NCI-H128 (cell line): ENCODE measurements at regions not wholly inside any gene's neighbourhood (a gene's known extent, or its start where the extent isn't known, plus 50 kb on each side); places are given as distances from the start of the nearest gene placed in this dataset.
"Not testable (repeated sequence)": the region's sequence is repeated elsewhere in the genome, so short reads cannot be mapped to it uniquely, and the experiment has no call there.

Source experiments
- DNase-seq: peaks from one replicate; lab custom pipeline; 2025; ENCODE audit not compliant: unreplicated experiment; lab: John Stamatoyannopoulos, UW

- no peak for DNase-seq
Measured at GRCh38 chr3:87733671-87734367, 325.0 kb downstream of the CGGBP1 start.

- no peak for DNase-seq
Measured at GRCh38 chr3:87732294-87732693, 326.5 kb downstream of the CGGBP1 start.

DNA sequence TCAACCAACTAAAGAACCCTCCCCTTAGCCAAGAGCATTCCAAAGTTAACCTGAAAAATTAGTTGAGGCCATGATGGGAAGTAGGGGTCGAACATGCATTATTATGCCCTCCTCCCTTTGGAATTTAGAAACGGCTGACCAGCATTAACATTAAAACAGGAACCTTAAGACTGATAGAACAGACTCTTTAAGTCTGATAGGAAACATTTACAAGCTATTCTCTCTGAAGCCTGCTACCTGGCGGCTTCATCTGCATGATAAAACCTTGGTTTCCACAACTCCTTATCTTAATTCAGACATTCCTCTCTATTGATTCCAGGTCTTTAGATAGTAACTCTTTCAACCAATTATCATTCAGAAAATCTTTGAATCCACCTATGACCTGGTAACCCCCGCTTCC is 331.0 kb downstream of the CGGBP1 start:
- no peak for DNase-seq

- DNase-seq = no peak
Measured at GRCh38 chr3:87719060-87719459, 339.7 kb downstream of the CGGBP1 start.

DNA sequence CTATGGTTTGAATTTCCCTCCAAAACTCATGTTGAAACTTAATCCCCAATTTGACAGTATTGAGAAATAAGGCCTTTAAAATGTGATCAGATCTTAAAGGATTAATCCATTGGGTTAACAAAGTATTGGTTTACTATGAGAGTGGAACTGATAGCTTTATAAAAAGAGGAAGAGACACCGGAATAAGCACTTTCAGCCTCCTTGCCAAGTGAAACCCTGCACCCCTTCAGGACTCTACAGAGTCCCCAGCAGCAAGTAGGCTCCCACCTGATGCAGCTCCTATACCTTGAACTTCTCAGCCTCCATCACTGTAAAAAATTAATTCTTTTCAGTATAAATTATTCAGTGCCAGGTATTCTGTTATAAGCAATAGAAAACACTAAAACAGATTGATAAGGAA is 348.3 kb downstream of the CGGBP1 start:
- DNase-seq = no peak

DNA sequence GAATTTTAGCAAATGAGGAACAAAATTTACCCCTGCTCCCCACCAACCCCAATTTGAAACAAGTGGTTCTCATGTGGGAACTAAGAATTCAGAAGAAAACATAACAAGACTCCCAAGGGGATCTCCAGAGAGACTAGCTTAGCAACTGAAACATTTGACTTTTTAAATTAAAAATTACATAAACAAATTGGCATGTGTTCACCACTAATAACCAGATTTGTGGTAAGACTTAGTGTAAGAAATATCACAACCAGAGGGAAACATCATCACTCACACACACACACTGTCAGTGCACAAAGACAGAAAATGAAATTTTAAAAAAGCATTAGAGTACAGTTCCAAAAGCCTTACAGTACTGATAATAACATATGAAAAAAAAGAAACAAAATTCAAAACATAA is 348.8 kb downstream of the CGGBP1 start:
- DNase-seq = no peak

GRCh38 chr3:87706176-87706575 is 352.6 kb downstream of the CGGBP1 start:
- no peak for DNase-seq

DNA sequence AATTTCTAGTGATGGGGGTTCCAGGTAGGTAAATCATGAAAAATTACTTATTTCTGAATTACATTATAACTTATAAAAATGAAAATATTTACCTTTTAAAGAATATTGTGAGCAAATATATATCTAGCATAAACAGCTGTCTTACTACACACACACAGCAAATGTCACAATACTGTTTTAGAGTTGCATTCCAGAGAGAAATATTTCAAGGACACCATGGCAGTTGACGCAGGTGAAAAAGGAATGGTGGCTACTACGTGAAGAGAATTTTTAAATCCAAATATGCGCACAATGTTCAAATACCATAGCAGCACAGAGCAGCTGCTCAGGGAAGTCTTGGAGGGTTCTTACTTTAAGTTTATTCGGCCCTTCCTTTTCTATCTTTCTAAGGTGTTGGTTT is 356.2 kb downstream of the CGGBP1 start:
- no peak for DNase-seq

DNA sequence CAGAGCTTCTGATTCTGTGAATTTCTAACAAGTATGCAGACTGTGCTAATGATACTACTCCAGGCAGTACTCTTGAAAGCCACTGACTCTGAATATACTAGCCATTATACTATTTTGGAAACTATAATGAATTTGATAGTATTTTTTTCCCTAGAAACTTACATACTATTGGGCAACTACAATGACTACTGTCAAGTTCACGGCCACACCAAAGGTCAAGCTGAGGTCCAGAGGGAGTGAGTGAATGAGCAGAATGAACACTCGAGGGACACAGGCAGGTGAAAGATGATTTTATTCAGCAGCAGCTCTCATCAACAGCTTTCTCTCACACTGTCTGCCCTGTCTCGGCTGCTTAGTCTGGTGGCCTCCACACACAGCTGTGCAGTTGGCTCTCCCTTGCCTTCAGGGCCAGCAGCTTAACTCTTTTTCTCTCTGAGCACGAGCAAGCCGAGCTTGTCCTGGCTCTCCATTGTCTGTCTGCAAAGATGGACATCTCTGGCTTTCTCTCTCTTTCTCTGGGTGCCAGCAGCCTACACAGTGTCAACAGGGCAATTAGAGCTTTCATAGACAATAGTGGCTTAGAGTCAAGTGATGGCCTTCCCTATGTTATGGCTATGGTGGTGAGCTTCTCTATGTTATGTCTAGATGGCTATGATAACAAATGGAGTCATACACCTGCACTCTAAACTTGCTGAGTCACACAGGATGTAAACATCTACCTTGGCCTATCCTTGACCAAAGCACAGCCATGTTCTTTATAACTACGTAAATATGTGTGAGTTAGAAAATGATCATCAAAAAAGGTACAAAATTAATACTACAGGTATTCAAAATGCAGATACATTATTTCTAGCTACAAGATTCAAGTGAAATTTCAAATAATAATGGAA is 362.4 kb downstream of the CGGBP1 start:
- no peak for DNase-seq

GRCh38 chr3:87694678-87695077 is 364.1 kb downstream of the CGGBP1 start:
- DNase-seq = no peak

DNA sequence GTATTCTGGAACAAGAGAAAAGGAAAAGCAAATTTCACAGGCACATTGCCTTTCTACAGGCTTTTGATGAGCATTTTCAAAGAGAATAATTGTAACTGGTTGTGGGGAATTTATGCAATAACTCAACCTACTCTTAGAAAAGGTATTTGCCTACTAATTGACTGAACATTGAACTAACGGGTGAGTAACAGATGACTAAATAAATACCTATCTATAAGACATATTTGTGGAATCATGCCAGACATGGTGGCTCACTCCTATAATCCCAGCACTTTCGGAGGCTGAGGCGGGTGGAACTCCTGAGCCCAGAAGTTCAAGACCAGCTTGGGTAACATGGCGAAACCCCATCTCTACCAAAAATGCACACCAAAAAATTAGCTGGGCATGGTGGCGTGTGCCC is 367.7 kb downstream of the CGGBP1 start:
- no peak for DNase-seq

DNA sequence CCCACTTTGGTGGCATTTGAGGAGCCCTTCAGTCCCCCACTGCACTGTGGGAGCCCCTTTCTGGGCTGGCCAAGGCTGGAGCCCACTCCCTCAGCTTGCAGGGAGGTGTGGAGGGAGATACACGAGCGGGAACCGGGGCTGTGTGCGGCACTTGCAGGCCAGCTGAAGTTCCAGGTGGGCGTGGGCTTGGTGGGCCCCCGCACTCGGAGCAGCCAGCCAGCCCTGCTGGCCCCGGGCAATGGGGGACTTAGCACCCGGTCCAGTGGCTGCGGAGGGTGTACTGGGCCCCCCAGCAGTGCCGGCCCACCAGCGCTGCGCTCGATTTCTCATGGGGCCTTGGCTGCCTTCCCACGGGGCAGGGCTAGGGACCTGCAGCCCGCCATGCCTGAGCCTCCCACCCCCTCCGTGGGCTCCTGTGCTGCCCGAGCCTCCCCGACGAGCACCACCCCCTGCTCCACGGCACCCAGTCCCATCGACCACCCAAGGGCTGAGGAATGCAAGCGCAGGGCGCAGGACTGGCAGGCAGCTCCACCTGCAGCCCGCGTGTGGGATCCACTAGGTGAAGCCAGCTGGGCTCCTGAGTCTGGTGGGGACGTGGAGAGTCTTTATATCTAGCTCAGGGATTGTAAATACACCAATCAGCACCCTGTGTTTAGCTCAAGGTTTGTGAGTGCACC is 379.7 kb downstream of the CGGBP1 start:
- not testable (repeated sequence) for DNase-seq

- no peak for DNase-seq
Measured at GRCh38 chr3:87674397-87675161, 384.2 kb downstream of the CGGBP1 start.

DNA sequence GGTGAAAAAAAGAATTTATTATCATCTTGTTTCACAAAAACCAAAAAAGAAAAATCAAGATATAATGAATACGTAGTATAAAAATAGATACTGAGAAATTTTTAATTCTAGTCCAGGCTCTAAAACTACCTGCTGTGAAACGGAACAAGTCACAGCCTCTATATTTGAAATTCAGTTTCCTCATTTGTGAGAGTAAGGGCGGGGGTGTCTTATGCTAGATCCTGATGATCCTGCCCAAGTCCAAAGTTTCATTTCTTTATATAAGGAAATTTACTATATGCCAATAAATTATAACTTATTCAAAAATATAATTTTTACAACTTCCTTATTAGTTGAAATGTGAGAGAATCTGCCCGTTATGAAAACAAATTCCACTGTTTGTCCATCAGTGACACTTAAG is 385.7 kb downstream of the CGGBP1 start:
- DNase-seq = no peak

DNA sequence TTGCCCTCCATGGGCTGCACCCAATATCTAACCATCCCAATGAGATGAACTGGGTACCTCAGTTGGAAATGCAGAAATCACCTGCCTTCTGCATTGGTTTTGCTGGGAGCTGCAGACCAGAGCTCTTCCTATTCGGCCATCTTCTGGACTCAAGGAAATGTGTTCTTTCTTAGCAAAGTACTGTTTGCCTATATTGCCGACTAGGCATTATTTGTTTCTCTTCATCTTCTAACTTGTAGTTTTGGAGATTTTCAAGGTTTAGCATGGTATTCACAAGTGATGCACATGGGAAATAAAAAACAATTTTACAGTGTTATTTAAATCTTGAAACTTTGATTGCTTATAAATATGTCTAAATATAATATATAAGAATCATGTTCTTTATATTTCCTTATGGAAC is 377.8 kb upstream of the POU1F1 start:
- DNase-seq = no peak

DNA sequence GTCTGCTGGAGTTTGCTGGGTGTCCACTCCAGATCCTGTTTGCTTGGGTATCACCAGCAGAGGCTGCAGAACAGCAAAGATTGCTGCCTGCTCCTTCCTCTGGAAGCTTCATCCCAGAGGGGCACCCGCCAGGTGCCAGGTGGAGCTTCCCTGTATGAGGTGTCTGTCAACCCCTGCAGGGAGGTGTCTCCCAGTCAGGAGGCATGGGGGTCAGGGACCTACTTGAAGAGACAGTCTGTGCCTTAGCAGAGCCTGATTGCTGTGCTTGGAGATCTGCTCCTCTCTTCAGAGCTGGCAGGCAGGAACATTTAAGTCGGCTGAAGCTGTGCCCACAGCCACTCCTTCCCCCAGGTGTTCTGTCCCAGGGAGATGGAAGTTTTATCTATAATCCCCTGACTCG is 376.8 kb upstream of the POU1F1 start:
- DNase-seq = not testable (repeated sequence)

- no peak for DNase-seq
Measured at GRCh38 chr3:87634426-87634825, 358.0 kb upstream of the POU1F1 start.

- no peak for DNase-seq
Measured at GRCh38 chr3:87627316-87627715, 350.9 kb upstream of the POU1F1 start.

GRCh38 chr3:87626546-87626945 is 350.2 kb upstream of the POU1F1 start:
- no peak for DNase-seq

DNA sequence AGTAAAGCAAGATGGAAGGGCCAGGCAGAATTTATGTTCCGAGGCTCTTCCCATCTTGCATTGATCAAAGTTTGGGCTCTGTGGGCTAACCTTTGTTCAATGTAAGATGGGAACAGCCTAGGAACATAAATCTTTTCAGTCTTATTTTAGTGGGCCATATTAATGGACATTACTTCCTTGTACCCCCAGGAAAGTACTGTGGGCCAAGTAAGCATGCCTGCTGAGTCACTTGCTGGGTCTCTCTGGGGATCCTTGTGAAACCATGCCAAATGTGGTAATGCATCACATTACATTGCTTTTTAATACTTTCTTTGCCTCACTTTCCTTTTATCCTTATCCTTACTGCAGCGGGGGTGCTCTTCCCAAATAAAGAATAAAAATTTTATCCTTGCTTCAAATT is 349.5 kb upstream of the POU1F1 start:
- DNase-seq = no peak

- no peak for DNase-seq
Measured at GRCh38 chr3:87624860-87625259, 348.5 kb upstream of the POU1F1 start.
